GM12878 (cell line): ENCODE measurements at regions not wholly inside any gene's neighbourhood (a gene's known extent, or its start where the extent isn't known, plus 50 kb on each side); places are given as distances from the start of the nearest gene placed in this dataset.

ENCODE experiments used
- CEBPB ChIP-seq, 2 experiments: fragments of 150-350 bp in 1 of 2; IDR thresholded peaks; 2 replicates each; pipeline ENCODE4 v1.6.1; 2012 to 2014; ENCODE audit warnings: low read depth in 2 of 2, low read length in 2 of 2, borderline replicate concordance in 1 of 2, inconsistent platforms in 1 of 2
- EZH2 ChIP-seq: IDR thresholded peaks from 2 replicates; pipeline ENCODE4 v1.6.1; 2012; ENCODE audit warnings: low read depth, mild to moderate bottlenecking, control low read depth, inconsistent platforms, low read length, borderline replicate concordance; ENCODE audit not compliant: control insufficient read depth
- FOXM1 ChIP-seq: IDR thresholded peaks from 2 replicates; pipeline ENCODE4 v1.6.1; 2012; ENCODE audit warnings: low read depth, mild to moderate bottlenecking, inconsistent platforms, low read length, moderate library complexity
- HCFC1 ChIP-seq: fragments of 150-350 bp; IDR thresholded peaks from 2 replicates; pipeline ENCODE4 v1.6.1; 2014; ENCODE audit warnings: low read length
- JUNB ChIP-seq: IDR thresholded peaks from 2 replicates; pipeline ENCODE4 v1.6.1; 2016; ENCODE audit warnings: antibody characterized with exemption, mild to moderate bottlenecking
- JUND ChIP-seq: IDR thresholded peaks from 2 replicates; pipeline ENCODE4 v1.6.1; 2012; ENCODE audit warnings: low read depth, mild to moderate bottlenecking, low read length, improper control_type of control experiment, moderate library complexity
- POLR2A ChIP-seq: IDR thresholded peaks from 2 replicates; pipeline ENCODE4 v1.6.1; 2011; ENCODE audit warnings: low read depth, mild to moderate bottlenecking, low read length
- POLR2AphosphoS2 ChIP-seq: IDR thresholded peaks from 2 replicates; pipeline ENCODE4 v1.6.1; 2011; ENCODE audit warnings: low read depth, mild to moderate bottlenecking, low read length, improper control_type of control experiment, moderate library complexity
- POLR2AphosphoS5 ChIP-seq: IDR thresholded peaks from 2 replicates; pipeline ENCODE4 v1.6.1; 2011; ENCODE audit warnings: mild to moderate bottlenecking, low read length, inconsistent platforms
- SMC3 ChIP-seq: IDR thresholded peaks from 2 replicates; pipeline ENCODE4 v1.6.1; 2011; ENCODE audit warnings: low read length, improper control_type of control experiment, borderline replicate concordance
- SREBF1 ChIP-seq: IDR thresholded peaks from 2 replicates; pipeline ENCODE4 v1.6.1; 2012; ENCODE audit warnings: mild to moderate bottlenecking, low read length
- ZSCAN29 ChIP-seq: fragments of 450-650 bp; IDR thresholded peaks from 2 replicates; pipeline ENCODE4 v1.6.1; 2017; ENCODE audit warnings: mild to moderate bottlenecking, moderate library complexity
- TF ChIP-seq, protein P1 (sequence below), 3 experiments: IDR thresholded peaks in 2 of 3; conservative IDR thresholded peaks in 1 of 3; 2 replicates each; pipeline ENCODE4 v1.5.1; 2011; ENCODE audit warnings: low read depth in 3 of 3, low read length in 3 of 3, mild to moderate bottlenecking in 3 of 3, control low read depth in 2 of 3, moderate library complexity in 2 of 3, inconsistent platforms in 1 of 3, mixed read lengths in 1 of 3; ENCODE audit not compliant: control insufficient read depth in 2 of 3, insufficient read depth in 1 of 3; ENCODE audit errors: extremely low read depth in 1 of 3
- TF ChIP-seq, protein P2 (sequence below): IDR thresholded peaks from 2 replicates; pipeline ENCODE4 v1.6.1; 2011; ENCODE audit warnings: low read depth, mild to moderate bottlenecking, low read length, moderate library complexity, borderline replicate concordance; ENCODE audit errors: extremely low read depth

DNA sequence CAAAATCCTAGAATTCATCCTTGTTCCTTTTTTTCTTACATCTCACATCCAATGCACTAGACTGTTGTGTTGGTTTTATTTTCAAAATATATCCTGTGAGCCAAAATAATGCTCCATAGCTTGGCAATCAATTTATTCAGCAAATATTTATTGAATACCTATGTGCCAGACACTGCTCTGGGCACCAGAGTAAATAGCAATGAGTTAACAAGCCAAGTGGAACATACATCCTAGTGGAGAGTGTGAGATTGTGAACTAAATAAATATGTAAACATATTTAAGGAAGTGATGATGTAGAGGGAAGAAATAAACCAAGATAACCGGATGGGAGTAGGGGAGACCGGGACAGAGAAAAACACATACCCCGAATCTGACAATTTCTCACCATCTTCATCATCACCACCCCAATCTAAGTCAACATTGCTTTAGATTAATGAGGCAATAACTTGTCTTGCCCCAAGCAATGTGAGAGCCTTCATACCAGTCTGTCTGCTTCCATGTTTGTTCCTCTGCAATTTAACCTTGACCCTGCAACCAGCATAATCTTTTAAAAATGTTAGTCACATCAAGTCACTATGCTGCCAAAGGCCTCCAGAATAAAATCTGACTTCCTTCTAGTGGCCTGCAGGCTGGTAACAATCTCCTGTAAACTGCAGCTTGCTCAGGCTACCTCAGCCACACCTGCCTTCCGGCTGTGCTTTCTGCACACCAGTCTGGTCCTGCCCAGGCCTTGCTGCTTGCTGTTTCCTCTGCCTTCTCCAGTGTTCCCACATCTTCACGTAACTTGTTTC, 199.2 kb downstream of the DLEU7 start:
- TF ChIP-seq HCFC1: no peak
- TF ChIP-seq POLR2AphosphoS5: no peak
- no peak for TF ChIP-seq SMC3
- no peak for TF ChIP-seq POLR2A
- TF ChIP-seq, protein P1, sequence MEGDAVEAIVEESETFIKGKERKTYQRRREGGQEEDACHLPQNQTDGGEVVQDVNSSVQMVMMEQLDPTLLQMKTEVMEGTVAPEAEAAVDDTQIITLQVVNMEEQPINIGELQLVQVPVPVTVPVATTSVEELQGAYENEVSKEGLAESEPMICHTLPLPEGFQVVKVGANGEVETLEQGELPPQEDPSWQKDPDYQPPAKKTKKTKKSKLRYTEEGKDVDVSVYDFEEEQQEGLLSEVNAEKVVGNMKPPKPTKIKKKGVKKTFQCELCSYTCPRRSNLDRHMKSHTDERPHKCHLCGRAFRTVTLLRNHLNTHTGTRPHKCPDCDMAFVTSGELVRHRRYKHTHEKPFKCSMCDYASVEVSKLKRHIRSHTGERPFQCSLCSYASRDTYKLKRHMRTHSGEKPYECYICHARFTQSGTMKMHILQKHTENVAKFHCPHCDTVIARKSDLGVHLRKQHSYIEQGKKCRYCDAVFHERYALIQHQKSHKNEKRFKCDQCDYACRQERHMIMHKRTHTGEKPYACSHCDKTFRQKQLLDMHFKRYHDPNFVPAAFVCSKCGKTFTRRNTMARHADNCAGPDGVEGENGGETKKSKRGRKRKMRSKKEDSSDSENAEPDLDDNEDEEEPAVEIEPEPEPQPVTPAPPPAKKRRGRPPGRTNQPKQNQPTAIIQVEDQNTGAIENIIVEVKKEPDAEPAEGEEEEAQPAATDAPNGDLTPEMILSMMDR (IDR thresholded peaks at IDR 0.05 in 2 of 3, conservative IDR thresholded peaks at IDR 0.05 in 1 of 3; ENCODE audit: control insufficient read depth in 2 of 3, extremely low read depth in 1 of 3, insufficient read depth in 1 of 3, low read depth in 3 of 3, low read length in 3 of 3): no peak
- no peak for TF ChIP-seq JUNB
- TF ChIP-seq SREBF1: no peak
- TF ChIP-seq CEBPB (IDR thresholded peaks at IDR 0.05; ENCODE audit: borderline replicate concordance in 1 of 2, low read depth in 2 of 2, low read length in 2 of 2): no peak
- TF ChIP-seq POLR2AphosphoS2: no peak
- TF ChIP-seq JUND: no peak
- no peak for TF ChIP-seq EZH2
- no peak for TF ChIP-seq ZSCAN29
- no peak for TF ChIP-seq FOXM1
- TF ChIP-seq, protein P2, sequence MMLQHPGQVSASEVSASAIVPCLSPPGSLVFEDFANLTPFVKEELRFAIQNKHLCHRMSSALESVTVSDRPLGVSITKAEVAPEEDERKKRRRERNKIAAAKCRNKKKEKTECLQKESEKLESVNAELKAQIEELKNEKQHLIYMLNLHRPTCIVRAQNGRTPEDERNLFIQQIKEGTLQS: no peak
